Dendritic cell treated with granulocyte-macrophage colony-stimulating factor and Interleukin-4, amounts not matched to agents 40 ng/mL and 50 ng/mL, for 4 days (primary cell): ENCODE measurements at regions not wholly inside any gene's neighbourhood (a gene's known extent, or its start where the extent isn't known, plus 50 kb on each side); places are given as distances from the start of the nearest gene placed in this dataset.

Experiments
- H3K27ac Mint-ChIP-seq: one replicate; pipeline ENCODE4 v1.8.0; 2022; ENCODE audit warnings: mild to moderate bottlenecking, mixed read lengths
- H3K27me3 Mint-ChIP-seq: one replicate; pipeline ENCODE4 v1.8.0; 2022; ENCODE audit warnings: mild to moderate bottlenecking, mixed read lengths
- H3K36me3 Mint-ChIP-seq: one replicate; pipeline ENCODE4 v1.8.0; 2022; ENCODE audit warnings: low read depth, mixed read lengths
- H3K4me1 Mint-ChIP-seq: one replicate; pipeline ENCODE4 v1.8.0; 2022; ENCODE audit warnings: low read depth, mixed read lengths
- H3K4me3 Mint-ChIP-seq: one replicate; pipeline ENCODE4 v1.8.0; 2022; ENCODE audit warnings: mild to moderate bottlenecking, moderate library complexity, mixed read lengths
- H3K9me3 Mint-ChIP-seq: one replicate; pipeline ENCODE4 v1.8.0; 2022; ENCODE audit warnings: mixed read lengths
- intact Hi-C: fragments of 100-400 bp; cut with micrococcal nuclease; formaldehyde crosslinking; loops from one replicate; pipeline ENCODE4 v1.15.0; 2022

GRCh38 chr11:127199306-127199801 lies 198.8 kb upstream of the KIRREL3 start:
- intact Hi-C loops, result no loop called here
- no peaks in the 10 kb centered on the region for H3K36me3 Mint-ChIP-seq
- H3K27me3 Mint-ChIP-seq, result no peaks in the 10 kb centered on the region
- H3K27ac Mint-ChIP-seq, result no peak overlapping the region
- no peak overlapping the region for H3K4me3 Mint-ChIP-seq
- no peaks in the 10 kb centered on the region for H3K9me3 Mint-ChIP-seq
- no peaks in the 10 kb centered on the region for H3K4me1 Mint-ChIP-seq

GRCh38 chr11:127195501-127196120 lies 195.0 kb upstream of the KIRREL3 start:
- Mint-ChIP-seq H3K27me3 (no peaks in the 10 kb centered on the region), H3K4me3 (no peak overlapping the region), H3K36me3 (no peaks in the 10 kb centered on the region), H3K27ac (no peak overlapping the region), H3K4me1 (no peaks in the 10 kb centered on the region), H3K9me3 (no peaks in the 10 kb centered on the region)
- intact Hi-C loops, result no loop called here

GRCh38 chr11:127194521-127194920 lies 194.0 kb upstream of the KIRREL3 start:
- intact Hi-C loops, result no loop called here
- no peak overlapping the region for H3K4me3 Mint-ChIP-seq
- H3K27ac Mint-ChIP-seq, result no peak overlapping the region
- no peaks in the 10 kb centered on the region for H3K36me3 Mint-ChIP-seq
- H3K4me1 Mint-ChIP-seq, result no peaks in the 10 kb centered on the region
- H3K9me3 Mint-ChIP-seq, result no peaks in the 10 kb centered on the region
- H3K27me3 Mint-ChIP-seq, result no peaks in the 10 kb centered on the region

GRCh38 chr11:127193950-127194349 lies 193.4 kb upstream of the KIRREL3 start:
- Mint-ChIP-seq H3K9me3 (peaks cover 6% of the 10 kb centered on the region), H3K4me1 (no peaks in the 10 kb centered on the region), H3K27ac (no peak overlapping the region), H3K4me3 (no peak overlapping the region), H3K36me3 (no peaks in the 10 kb centered on the region), H3K27me3 (no peaks in the 10 kb centered on the region)
- intact Hi-C loops, result no loop called here

GRCh38 chr11:127191689-127192088 lies 191.1 kb upstream of the KIRREL3 start:
- Mint-ChIP-seq H3K27ac (no peak overlapping the region), H3K4me1 (no peaks in the 10 kb centered on the region), H3K4me3 (no peak overlapping the region), H3K27me3 (no peaks in the 10 kb centered on the region), H3K9me3 (peaks cover 8% of the 10 kb centered on the region), H3K36me3 (no peaks in the 10 kb centered on the region)
- intact Hi-C loops, result no loop called here

- intact Hi-C loops, result no loop called here
Measured at GRCh38 chr11:127191261-127191660, 190.7 kb upstream of the KIRREL3 start.

GRCh38 chr11:127182586-127183203 lies 182.1 kb upstream of the KIRREL3 start:
- H3K36me3 Mint-ChIP-seq, result no peaks in the 10 kb centered on the region
- intact Hi-C loops, result no loop called here
- no peaks in the 10 kb centered on the region for H3K27me3 Mint-ChIP-seq
- no peak overlapping the region for H3K27ac Mint-ChIP-seq
- H3K4me3 Mint-ChIP-seq, result no peak overlapping the region
- H3K4me1 Mint-ChIP-seq, result no peaks in the 10 kb centered on the region
- H3K9me3 Mint-ChIP-seq, result no peaks in the 10 kb centered on the region

More at GRCh38 chr11:127191261-127191660, 190.7 kb upstream of the KIRREL3 start:
- H3K4me1 Mint-ChIP-seq, result no peaks in the 10 kb centered on the region
- no peak overlapping the region for H3K27ac Mint-ChIP-seq
- H3K4me3 Mint-ChIP-seq, result no peak overlapping the region
- no peaks in the 10 kb centered on the region for H3K27me3 Mint-ChIP-seq
- H3K9me3 Mint-ChIP-seq, result peaks cover 8% of the 10 kb centered on the region
- no peaks in the 10 kb centered on the region for H3K36me3 Mint-ChIP-seq

- Mint-ChIP-seq H3K27me3 (no peaks in the 10 kb centered on the region), H3K4me3 (no peak overlapping the region), H3K9me3 (no peaks in the 10 kb centered on the region), H3K4me1 (no peaks in the 10 kb centered on the region), H3K36me3 (no peaks in the 10 kb centered on the region), H3K27ac (no peak overlapping the region)
- intact Hi-C loops, result no loop called here
Measured at GRCh38 chr11:127157225-127157624, 156.7 kb upstream of the KIRREL3 start.

GRCh38 chr11:127149410-127149809 lies 148.8 kb upstream of the KIRREL3 start:
- Mint-ChIP-seq H3K27me3 (no peaks in the 10 kb centered on the region), H3K36me3 (no peaks in the 10 kb centered on the region), H3K4me3 (no peak overlapping the region), H3K27ac (no peak overlapping the region), H3K4me1 (no peaks in the 10 kb centered on the region), H3K9me3 (no peaks in the 10 kb centered on the region)
- intact Hi-C loops, result no loop called here

- Mint-ChIP-seq H3K36me3 (no peaks in the 10 kb centered on the region), H3K27me3 (no peaks in the 10 kb centered on the region), H3K27ac (no peak overlapping the region), H3K4me1 (no peaks in the 10 kb centered on the region), H3K9me3 (no peaks in the 10 kb centered on the region), H3K4me3 (no peak overlapping the region)
- intact Hi-C loops, result no loop called here
Measured at GRCh38 chr11:127143251-127143650, 142.7 kb upstream of the KIRREL3 start.

- Mint-ChIP-seq H3K4me1 (no peaks in the 10 kb centered on the region), H3K9me3 (no peaks in the 10 kb centered on the region), H3K27ac (no peak overlapping the region), H3K4me3 (no peak overlapping the region), H3K36me3 (no peaks in the 10 kb centered on the region), H3K27me3 (no peaks in the 10 kb centered on the region)
- intact Hi-C loops, result no loop called here
Measured at GRCh38 chr11:127138613-127139012, 138.0 kb upstream of the KIRREL3 start.

- no peak overlapping the region for H3K27ac Mint-ChIP-seq
- no peaks in the 10 kb centered on the region for H3K36me3 Mint-ChIP-seq
- H3K4me1 Mint-ChIP-seq, result no peaks in the 10 kb centered on the region
- H3K27me3 Mint-ChIP-seq, result no peaks in the 10 kb centered on the region
- intact Hi-C loops, result no loop called here
- no peaks in the 10 kb centered on the region for H3K9me3 Mint-ChIP-seq
- no peak overlapping the region for H3K4me3 Mint-ChIP-seq
Measured at GRCh38 chr11:127137771-127138280, 137.3 kb upstream of the KIRREL3 start.

- Mint-ChIP-seq H3K9me3 (no peaks in the 10 kb centered on the region), H3K4me1 (no peaks in the 10 kb centered on the region), H3K36me3 (no peaks in the 10 kb centered on the region), H3K27me3 (peaks cover 2% of the 10 kb centered on the region), H3K27ac (no peak overlapping the region), H3K4me3 (no peak overlapping the region)
- intact Hi-C loops, result no loop called here
Measured at GRCh38 chr11:127136438-127136837, 135.9 kb upstream of the KIRREL3 start.

- intact Hi-C loops, result no loop called here
- no peak overlapping the region for H3K27ac Mint-ChIP-seq
- no peaks in the 10 kb centered on the region for H3K9me3 Mint-ChIP-seq
- no peaks in the 10 kb centered on the region for H3K36me3 Mint-ChIP-seq
- H3K4me1 Mint-ChIP-seq, result no peaks in the 10 kb centered on the region
- no peak overlapping the region for H3K4me3 Mint-ChIP-seq
- peaks cover 2% of the 10 kb centered on the region for H3K27me3 Mint-ChIP-seq
Measured at GRCh38 chr11:127135256-127135655, 134.7 kb upstream of the KIRREL3 start.

GRCh38 chr11:127133061-127133460 lies 132.5 kb upstream of the KIRREL3 start:
- no peaks in the 10 kb centered on the region for H3K36me3 Mint-ChIP-seq
- H3K9me3 Mint-ChIP-seq, result no peaks in the 10 kb centered on the region
- peaks cover 2% of the 10 kb centered on the region for H3K27me3 Mint-ChIP-seq
- no peaks in the 10 kb centered on the region for H3K4me1 Mint-ChIP-seq
- no peak overlapping the region for H3K27ac Mint-ChIP-seq
- no peak overlapping the region for H3K4me3 Mint-ChIP-seq
- intact Hi-C loops, result no loop called here
